Spleen (tissue), 11 donors: ENCODE measurements at regions not wholly inside any gene's neighbourhood (a gene's known extent, or its start where the extent isn't known, plus 50 kb on each side); places are given as distances from the start of the nearest gene placed in this dataset.

ENCODE experiments used
- DNase-seq: peaks from one replicate; pipeline ENCODE4 v3.0.0-alpha.2; 2020
- H3K27ac ChIP-seq, 8 donors: fragments of 200-600 bp; sonication (generic) in 7 of 8; 1 replicate in 4 of 8; 2 replicates in 4 of 8; pipeline versions ENCODE4 v1.5.0 to v1.8.0; 2016 to 2021; ENCODE audit warnings: inconsistent platforms in 4 of 8, mild to moderate bottlenecking in 4 of 8, moderate library complexity in 1 of 8
- H3K27me3 ChIP-seq, 7 donors: fragments of 200-600 bp; sonication (generic) in 6 of 7; replicated peaks in 1 of 7; 1 replicate in 4 of 7; 2 replicates in 3 of 7; pipeline versions ENCODE4 v1.5.0 to v1.8.0; 2016 to 2021; ENCODE audit warnings: inconsistent platforms in 3 of 7, mild to moderate bottlenecking in 1 of 7
- H3K36me3 ChIP-seq, 6 donors: fragments of 200-600 bp; sonication (generic) in 5 of 6; 1 replicate in 4 of 6; 2 replicates in 2 of 6; pipeline versions ENCODE4 v1.5.0 to v1.8.0; 2016 to 2021; ENCODE audit warnings: inconsistent platforms in 2 of 6
- H3K4me1 ChIP-seq, 6 donors: fragments of 200-600 bp; sonication (generic) in 5 of 6; 1 replicate in 3 of 6; 2 replicates in 3 of 6; pipeline versions ENCODE4 v1.5.0 to v1.8.0; 2016 to 2021; ENCODE audit warnings: inconsistent platforms in 3 of 6
- H3K4me3 ChIP-seq, 8 donors: fragments of 200-600 bp; sonication (generic) in 7 of 8; 1 replicate in 4 of 8; 2 replicates in 4 of 8; pipeline versions ENCODE4 v1.5.0 to v1.8.0; 2016 to 2021; ENCODE audit warnings: inconsistent platforms in 4 of 8, mild to moderate bottlenecking in 4 of 8, moderate library complexity in 2 of 8
- H3K9me3 ChIP-seq, 8 donors: fragments of 200-600 bp; sonication (generic) in 7 of 8; 1 replicate in 4 of 8; 2 replicates in 4 of 8; pipeline versions ENCODE4 v1.5.0 to v1.8.0; 2016 to 2021; ENCODE audit warnings: inconsistent platforms in 4 of 8
- CTCF ChIP-seq, 11 experiments: fragments of 200-600 bp in 7 of 11; fragments of 450-650 bp in 4 of 11; sonication (generic) in 4 of 11; IDR thresholded peaks in 8 of 11; conservative IDR thresholded peaks in 3 of 11; 1 replicate in 7 of 11; 2 replicates in 4 of 11; pipeline versions ENCODE4 v1.4.0 to v1.8.0; 2016 to 2021; ENCODE audit warnings: antibody characterized with exemption in 11 of 11, inconsistent platforms in 4 of 11, mild to moderate bottlenecking in 1 of 11
- POLR2A ChIP-seq, 3 donors: fragments of 450-650 bp; IDR thresholded peaks; one replicate each; pipeline ENCODE4 v1.5.1; 2017; ENCODE audit warnings: antibody characterized with exemption in 3 of 3, mild to moderate bottlenecking in 1 of 3
- POLR2AphosphoS5 ChIP-seq, 3 donors: sonication (generic); formaldehyde crosslinking; IDR thresholded peaks; one replicate each; pipeline ENCODE4 v1.5.1; 2017; ENCODE audit warnings: antibody characterized with exemption in 3 of 3
- WGBS, 5 donors: extraction: QIAGEN DNeasy Blood & Tissue Kit in 3 of 5; methylation state at CpG; one replicate each; pipeline versions ENCODE4 v1.1.5 to v1.1.7; 2013 to 2018; 5-methylcytosine and 5-hydroxymethylcytosine counted together
- intact Hi-C: fragments of 100-400 bp; cut with DNase I; formaldehyde crosslinking; loops from one replicate; pipeline ENCODE4 v1.15.0; 2023; ENCODE audit warnings: low total_unique reads
- donor health status: healthy with polysubstance abuse.
- donor health status: DM: no; HTN: no; CAD: no; lungs with moderate emphysema.
- donor health status: DM: no; HTN: no; CAD: no.
- donor health status: Bipolar disorder and iron deficiency.
- donor health status: healthy.
- donor health status: DM: no; HTN: no; CAD: no.
- donor health status: DM: yes; HTN: yes; CAD: no.

- H3K27ac ChIP-seq: no peak overlapping the region
- H3K4me1 ChIP-seq: no peaks in the 10 kb centered on the region
- no peak overlapping the region for H3K4me3 ChIP-seq
- peaks cover 0 to 6% (median 3%) of the 10 kb centered on the region in 8 donors for H3K9me3 ChIP-seq
- DNase-seq: no peak
- H3K27me3 ChIP-seq: no peaks in the 10 kb centered on the region
- intact Hi-C loops: no loop called here
- H3K36me3 ChIP-seq: no peaks in the 10 kb centered on the region
- WGBS, 5 donors: 64 to 89% (median 79%) methylated on average over 2 of the region's 2 CpGs
- TF ChIP-seq POLR2AphosphoS5 (IDR thresholded peaks at IDR 0.05) (no peak), POLR2A (IDR thresholded peaks at IDR 0.05) (no peak), CTCF (IDR thresholded peaks at IDR 0.05 in 8 of 11, conservative IDR thresholded peaks at IDR 0.05 in 3 of 11) (no peak)
These were observed 1264.2 kb downstream of the OTOL1 start for GRCh38 chr3:162760789-162761188.

GRCh38 chr3:162764051-162764807 is 1267.6 kb downstream of the OTOL1 start:
- Histone ChIP-seq H3K4me1 (no peaks in the 10 kb centered on the region), H3K36me3 (no peaks in the 10 kb centered on the region), H3K27me3 (no peaks in the 10 kb centered on the region), H3K4me3 (no peak overlapping the region), H3K9me3 (peaks cover 0 to 15% (median 10%) of the 10 kb centered on the region in 8 donors), H3K27ac (no peak overlapping the region)
- TF ChIP-seq CTCF (IDR thresholded peaks at IDR 0.05 in 8 of 11, conservative IDR thresholded peaks at IDR 0.05 in 3 of 11) (no peak), POLR2A (IDR thresholded peaks at IDR 0.05) (no peak), POLR2AphosphoS5 (IDR thresholded peaks at IDR 0.05) (no peak)
- intact Hi-C loops: no loop called here
- 61 to 78% (median 70%) methylated on average over 4 of the region's 4 CpGs for WGBS, 5 donors
- no peak for DNase-seq

GRCh38 chr3:162764808-162765071 is 1268.1 kb downstream of the OTOL1 start:
- Histone ChIP-seq H3K36me3 (no peaks in the 10 kb centered on the region), H3K4me1 (no peaks in the 10 kb centered on the region), H3K27ac (no peak overlapping the region), H3K9me3 (peaks cover 0 to 15% (median 10%) of the 10 kb centered on the region in 8 donors), H3K27me3 (no peaks in the 10 kb centered on the region), H3K4me3 (no peak overlapping the region)
- intact Hi-C loops: no loop called here
- DNase-seq: no peak
- no peak for TF ChIP-seq POLR2A (IDR thresholded peaks at IDR 0.05)
- TF ChIP-seq CTCF (IDR thresholded peaks at IDR 0.05 in 8 of 11, conservative IDR thresholded peaks at IDR 0.05 in 3 of 11): no peak
- TF ChIP-seq POLR2AphosphoS5 (IDR thresholded peaks at IDR 0.05): no peak

GRCh38 chr3:162765524-162765923 is 1268.9 kb downstream of the OTOL1 start:
- intact Hi-C loops: no loop called here
- Histone ChIP-seq H3K27ac (no peak overlapping the region), H3K9me3 (peaks cover 0 to 15% (median 10%) of the 10 kb centered on the region in 8 donors), H3K4me3 (no peak overlapping the region), H3K36me3 (no peaks in the 10 kb centered on the region), H3K27me3 (no peaks in the 10 kb centered on the region), H3K4me1 (no peaks in the 10 kb centered on the region)
- TF ChIP-seq CTCF (IDR thresholded peaks at IDR 0.05 in 8 of 11, conservative IDR thresholded peaks at IDR 0.05 in 3 of 11) (no peak), POLR2A (IDR thresholded peaks at IDR 0.05) (no peak), POLR2AphosphoS5 (IDR thresholded peaks at IDR 0.05) (no peak)
- WGBS, 5 donors: 74 to 88% (median 77%) methylated on average over 2 to 3 of the region's 3 CpGs
- no peak for DNase-seq
